K562 (cell line): ENCODE measurements at regions not wholly inside any gene's neighbourhood (a gene's known extent, or its start where the extent isn't known, plus 50 kb on each side); places are given as distances from the start of the nearest gene placed in this dataset.

ENCODE experiments used
- ATAC-seq: fragments of 200-7000 bp; cut with Tn5 transposase; 3 replicates; pipeline ENCODE4 v1.9.1; 2020; ENCODE audit warnings: moderate library complexity
- BruUV-seq: library from RNA; stranded (reverse); fragments of 400-500 nt; replicated peaks from 2 replicates; lab custom pipeline; 2021; lab: Mats Ljungman, UMichigan
- CTCF ChIA-PET: fragments of 300-600 bp; formaldehyde crosslinking; extraction: SDS; loops from one replicate; lab custom pipeline; 2021; ENCODE audit warnings: low intra/inter-chr PET ratio; lab: Yijun Ruan, JAX
- POLR2A ChIA-PET: fragments of 300-600, 350-650 bp; sonication (Branson Sonifier 250); formaldehyde crosslinking; extraction: SDS; loops from one replicate; lab custom pipeline; 2021; ENCODE audit warnings: antibody characterized with exemption, inconsistent platforms; lab: Yijun Ruan, JAX
- DNase-seq, 4 experiments: peaks; one replicate each; pipeline versions ENCODE4 v3.0.0 to v3.0.0-alpha.2; 2011 to 2018; ENCODE audit warnings: low spot score in 3 of 4, mixed read lengths in 3 of 4; ENCODE audit errors: extremely low read depth in 1 of 4
- FAIRE-seq: peaks from 2 replicates; lab custom pipeline; 2011; peaks lifted over from hg19 to GRCh38; lab: Jason Lieb, UNC
- H2AFZ ChIP-seq: 2 replicates; pipeline ENCODE4 v1.6.0; 2011; ENCODE audit warnings: low read depth, low read length, control low read depth, inconsistent platforms
- H3K27ac ChIP-seq: fragments of 200-600 bp; 3 replicates; pipeline ENCODE4 v1.8.0; 2011; ENCODE audit warnings: low read depth, mild to moderate bottlenecking, control low read depth, inconsistent platforms, low read length, moderate library complexity, mixed read lengths; ENCODE audit errors: extremely low read depth
- H3K27me3 ChIP-seq, 2 experiments: fragments of 300-600 bp in 1 of 2; 2 replicates in 1 of 2; 3 replicates in 1 of 2; pipeline versions ENCODE4 v1.6.0 to v1.8.0; 2011; ENCODE audit warnings: inconsistent platforms in 2 of 2, low read length in 2 of 2, mild to moderate bottlenecking in 1 of 2, mixed read lengths in 1 of 2, moderate library complexity in 1 of 2; ENCODE audit not compliant: control insufficient read depth in 2 of 2, insufficient read depth in 2 of 2
- H3K36me3 ChIP-seq: fragments of 300-600 bp; 3 replicates; pipeline ENCODE4 v1.8.0; 2011; ENCODE audit warnings: mild to moderate bottlenecking, low read length, inconsistent platforms; ENCODE audit not compliant: control insufficient read depth, insufficient read depth
- H3K4me1 ChIP-seq, 2 experiments: fragments of 200-600 bp in 1 of 2; replicated peaks in 1 of 2; 2 replicates in 1 of 2; 3 replicates in 1 of 2; pipeline versions ENCODE4 v1.5.1 to v1.8.0; 2011; ENCODE audit warnings: inconsistent platforms in 2 of 2, low read length in 2 of 2, mild to moderate bottlenecking in 1 of 2, mixed read lengths in 1 of 2, moderate library complexity in 1 of 2; ENCODE audit not compliant: control insufficient read depth in 2 of 2, insufficient read depth in 2 of 2
- H3K4me2 ChIP-seq: 2 replicates; pipeline ENCODE4 v1.6.1; 2011; ENCODE audit warnings: low read length, control low read depth, inconsistent platforms, mixed read lengths; ENCODE audit not compliant: insufficient read depth
- H3K4me3 ChIP-seq: fragments of 200-600 bp; sonication (generic), shearing (Covaris generic); 2 replicates; pipeline ENCODE4 v1.5.1; 2016; ENCODE audit warnings: control low read depth, inconsistent platforms
- H3K79me2 ChIP-seq: fragments of 200-600 bp; 3 replicates; pipeline ENCODE4 v1.8.0; 2011; ENCODE audit warnings: low read length, inconsistent platforms; ENCODE audit not compliant: control insufficient read depth, insufficient read depth
- H3K9ac ChIP-seq, 2 experiments: 2 replicates each; pipeline versions ENCODE4 v1.6.0 to v1.6.1; 2011; ENCODE audit warnings: low read depth in 2 of 2, low read length in 2 of 2, control low read depth in 1 of 2, inconsistent platforms in 1 of 2, mild to moderate bottlenecking in 1 of 2, mixed read lengths in 1 of 2; ENCODE audit not compliant: insufficient read depth in 1 of 2
- H3K9me1 ChIP-seq: one replicate; pipeline ENCODE4 v1.6.0; 2011; ENCODE audit warnings: inconsistent platforms, mild to moderate bottlenecking, low read length, moderate library complexity; ENCODE audit not compliant: control insufficient read depth, insufficient read depth
- H3K9me3 ChIP-seq: replicated peaks from 2 replicates; pipeline ENCODE4 v1.5.1; 2011; ENCODE audit warnings: low read depth, low read length, inconsistent platforms; ENCODE audit not compliant: control insufficient read depth, insufficient read depth
- H4K20me1 ChIP-seq: replicated peaks from 2 replicates; pipeline ENCODE4 v1.6.1; 2011; ENCODE audit warnings: low read length, inconsistent platforms, mixed read lengths; ENCODE audit not compliant: control insufficient read depth, insufficient read depth
- HMGN3 ChIP-seq: IDR thresholded peaks from 2 replicates; pipeline ENCODE4 v1.6.1; 2011; ENCODE audit warnings: borderline replicate concordance, low read depth, mild to moderate bottlenecking, mixed read lengths, low read length; ENCODE audit not compliant: insufficient read length; ENCODE audit errors: extremely low read depth
- MBD1 ChIP-seq: fragments of 250-450 bp; sonication (Bioruptor Pico); IDR thresholded peaks from 2 replicates; pipeline ENCODE4 v1.8.0; 2022; ENCODE audit warnings: inconsistent platforms
- WGBS: fragments of 100-300 bp; shearing (Covaris generic); methylation state at CpG from one replicate; pipeline ENCODE4 v1.1.6; 2016; ENCODE audit warnings: low coverage, mixed read lengths; ENCODE audit not compliant: insufficient coverage; ENCODE audit errors: missing lambda C conversion rate; 5-methylcytosine and 5-hydroxymethylcytosine counted together
- in situ Hi-C: fragments of 300-500 bp; cut with MboI; formaldehyde crosslinking; loops from 4 replicates; pipeline ENCODE4 v1.15.0; 2018; ENCODE audit warnings: inconsistent platforms, mixed read lengths
- intact Hi-C: fragments of 100-400 bp; cut with micrococcal nuclease; formaldehyde crosslinking; loops from 2 replicates; pipeline ENCODE4 v1.14.2; 2022

- Histone ChIP-seq H3K9ac (no peak overlapping the region), H3K9me1 (no peaks in the 10 kb centered on the region), H3K9me3 (no peaks in the 10 kb centered on the region), H3K27me3 (no peaks in the 10 kb centered on the region), H3K4me1 (no peaks in the 10 kb centered on the region; a peak in 2 of 5 replicates), H2AFZ (peak overlapping the region; percentile 8; the same call in 1 of the 2 replicates), H3K79me2 (no peaks in the 10 kb centered on the region), H4K20me1 (no peaks in the 10 kb centered on the region), H3K4me3 (no peak overlapping the region), H3K36me3 (no peaks in the 10 kb centered on the region), H3K4me2 (no peak overlapping the region), H3K27ac (no peak overlapping the region)
- DNase-seq = no peak
- intact Hi-C loops = no loop called here
- POLR2A ChIA-PET = no interaction called here
- CTCF ChIA-PET = no interaction called here
- no peak for TF ChIP-seq MBD1 (CRISPR knock-in tag)
- no peak for TF ChIP-seq HMGN3
- no TSS peak for BruUV-seq
- 33% methylated on average over 1 of the region's 1 CpG for WGBS
- FAIRE-seq = no peak
- in situ Hi-C loops = no loop called here
- ATAC-seq = no peak
These were observed 92.4 kb downstream of the HPGD start for GRCh38 chr4:174429701-174430410.
